ENCODE measurements at regions not wholly inside any gene's neighbourhood (a gene's known extent, or its start where the extent isn't known, plus 50 kb on each side); places are given as distances from the start of the nearest gene placed in this dataset.

DNA sequence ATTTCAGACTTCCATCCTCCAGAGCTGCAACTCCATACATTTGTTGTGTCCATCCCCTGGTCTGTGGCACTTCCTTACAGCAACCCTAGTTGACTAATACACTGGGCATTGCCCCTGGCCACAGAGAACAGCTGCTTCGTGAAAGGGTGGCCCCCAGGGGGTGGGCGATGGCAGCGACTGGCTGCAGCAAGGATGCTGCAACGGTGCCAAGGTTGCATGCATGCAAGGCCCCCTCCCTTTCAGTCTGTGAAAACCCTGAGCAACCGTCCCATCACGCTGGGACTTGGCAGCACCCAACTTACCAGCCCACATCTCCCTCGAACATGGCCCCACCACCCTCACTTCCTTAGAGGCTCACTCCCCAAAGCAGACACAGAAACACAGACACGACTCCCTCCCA is 162.5 kb downstream of the MED10 start:
- TF ChIP-seq, protein P1, sequence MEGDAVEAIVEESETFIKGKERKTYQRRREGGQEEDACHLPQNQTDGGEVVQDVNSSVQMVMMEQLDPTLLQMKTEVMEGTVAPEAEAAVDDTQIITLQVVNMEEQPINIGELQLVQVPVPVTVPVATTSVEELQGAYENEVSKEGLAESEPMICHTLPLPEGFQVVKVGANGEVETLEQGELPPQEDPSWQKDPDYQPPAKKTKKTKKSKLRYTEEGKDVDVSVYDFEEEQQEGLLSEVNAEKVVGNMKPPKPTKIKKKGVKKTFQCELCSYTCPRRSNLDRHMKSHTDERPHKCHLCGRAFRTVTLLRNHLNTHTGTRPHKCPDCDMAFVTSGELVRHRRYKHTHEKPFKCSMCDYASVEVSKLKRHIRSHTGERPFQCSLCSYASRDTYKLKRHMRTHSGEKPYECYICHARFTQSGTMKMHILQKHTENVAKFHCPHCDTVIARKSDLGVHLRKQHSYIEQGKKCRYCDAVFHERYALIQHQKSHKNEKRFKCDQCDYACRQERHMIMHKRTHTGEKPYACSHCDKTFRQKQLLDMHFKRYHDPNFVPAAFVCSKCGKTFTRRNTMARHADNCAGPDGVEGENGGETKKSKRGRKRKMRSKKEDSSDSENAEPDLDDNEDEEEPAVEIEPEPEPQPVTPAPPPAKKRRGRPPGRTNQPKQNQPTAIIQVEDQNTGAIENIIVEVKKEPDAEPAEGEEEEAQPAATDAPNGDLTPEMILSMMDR (IDR thresholded peaks at IDR 0.05) = no peak
- TF ChIP-seq POLR2A (IDR thresholded peaks at IDR 0.05) = no peak

Data from Peyer's patch (tissue), 4 donors.